Neural cell (in vitro differentiated cells): ENCODE measurements at regions not wholly inside any gene's neighbourhood (a gene's known extent, or its start where the extent isn't known, plus 50 kb on each side); places are given as distances from the start of the nearest gene placed in this dataset.
"Not testable (repeated sequence)": the region's sequence is repeated elsewhere in the genome, so short reads cannot be mapped to it uniquely, and the experiment has no call there.

Experiments
- CTCF ChIP-seq: fragments of 450-650 bp; IDR thresholded peaks from 2 replicates; pipeline ENCODE4 v1.5.1; 2014; ENCODE audit warnings: antibody characterized with exemption, mild to moderate bottlenecking, moderate library complexity; ENCODE audit not compliant: poor library complexity, severe bottlenecking
- EZH2 ChIP-seq: fragments of 200-600, 300-800 bp; shearing (Covaris generic), sonication (generic); IDR thresholded peaks from 2 replicates; pipeline ENCODE4 v1.6.1; 2014; ENCODE audit warnings: antibody characterized with exemption, low read length, borderline replicate concordance, mild to moderate bottlenecking; ENCODE audit not compliant: insufficient read depth, poor library complexity, severe bottlenecking
- POLR2AphosphoS5 ChIP-seq: IDR thresholded peaks from 2 replicates; pipeline ENCODE4 v1.6.1; 2012
- REST ChIP-seq: IDR thresholded peaks from 2 replicates; pipeline ENCODE4 v1.6.1; 2012; ENCODE audit warnings: borderline replicate concordance

DNA sequence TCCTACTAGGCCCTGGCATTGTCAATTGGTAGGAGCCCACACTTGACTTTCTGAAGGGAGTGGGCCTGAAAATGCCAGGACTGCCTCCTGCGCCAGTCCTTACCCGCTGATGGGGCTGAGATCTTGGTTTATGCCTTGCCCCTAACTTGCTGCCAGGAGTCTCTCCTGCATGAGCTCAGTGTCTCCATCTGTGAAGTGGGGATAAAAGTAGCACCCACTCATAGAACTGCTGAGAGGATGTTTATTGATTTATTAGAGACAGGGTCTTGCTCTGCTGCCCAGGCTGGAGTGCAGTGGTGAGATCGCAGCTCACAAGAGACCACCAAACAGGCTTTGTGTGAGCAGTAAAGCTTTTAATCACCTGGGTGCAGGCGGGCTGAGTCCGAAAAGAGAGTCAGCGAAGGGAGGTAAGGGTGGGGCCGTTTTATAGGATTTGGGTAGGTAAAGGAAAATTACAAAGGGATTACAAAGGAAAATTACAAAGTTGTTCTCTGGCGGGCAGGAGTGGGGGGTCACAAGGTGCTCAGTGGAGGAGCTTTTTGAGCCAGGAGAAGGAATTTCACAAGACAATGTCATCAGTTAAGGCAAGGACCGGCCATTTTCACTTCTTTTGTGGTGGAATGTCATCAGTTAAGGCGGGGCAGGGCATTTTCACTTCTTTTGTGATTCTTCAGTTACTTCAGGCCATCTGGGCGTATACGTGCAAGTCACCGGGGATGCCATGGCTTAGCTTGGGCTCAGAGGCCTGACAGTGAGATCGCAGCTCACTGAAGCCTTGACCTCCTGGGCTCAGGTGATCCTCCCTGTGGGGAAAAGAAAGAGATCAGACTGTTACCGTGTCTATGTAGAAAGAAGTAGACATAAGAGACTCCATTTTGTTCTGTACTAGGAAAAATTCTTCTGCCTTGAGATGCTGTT, 93.7 kb downstream of the LSM3 start:
- not testable (repeated sequence) for TF ChIP-seq POLR2AphosphoS5, CTCF, EZH2, REST
